ENCODE measurements at regions not wholly inside any gene's neighbourhood (a gene's known extent, or its start where the extent isn't known, plus 50 kb on each side); places are given as distances from the start of the nearest gene placed in this dataset.

- no peak overlapping the region for H3K4me3 Mint-ChIP-seq
- no peak for TF ChIP-seq CTCF (conservative IDR thresholded peaks at IDR 0.05)
- H3K27ac Mint-ChIP-seq: peak overlapping the region; percentile 79
- DNase-seq (ENCODE audit: extremely low spot score, unreplicated experiment): no peak
- H3K27me3 Mint-ChIP-seq: no peaks in the 10 kb centered on the region
- peaks cover 8% of the 10 kb centered on the region for H3K36me3 Mint-ChIP-seq
- peaks cover 8% of the 10 kb centered on the region for H3K9me3 Mint-ChIP-seq
- H3K4me1 Mint-ChIP-seq (ENCODE audit: unreplicated experiment): peaks cover 22% of the 10 kb centered on the region
Measured at GRCh38 chr7:45974540-45975360, 53.7 kb upstream of the IGFBP3 start.

GRCh38 chr7:45973725-45974532, 52.9 kb upstream of the IGFBP3 start:
- no peak for DNase-seq (ENCODE audit: extremely low spot score, unreplicated experiment)
- no peak for TF ChIP-seq CTCF (conservative IDR thresholded peaks at IDR 0.05)
- Mint-ChIP-seq H3K27me3 (no peaks in the 10 kb centered on the region), H3K4me3 (no peak overlapping the region), H3K4me1 (ENCODE audit: unreplicated experiment) (peaks cover 19% of the 10 kb centered on the region), H3K27ac (peak overlapping the region; percentile 79), H3K9me3 (peaks cover 8% of the 10 kb centered on the region), H3K36me3 (peaks cover 8% of the 10 kb centered on the region)

GRCh38 chr7:45972629-45973312, 51.7 kb upstream of the IGFBP3 start:
- no peak overlapping the region for H3K27ac Mint-ChIP-seq
- no peak for DNase-seq (ENCODE audit: extremely low spot score, unreplicated experiment)
- H3K9me3 Mint-ChIP-seq: peaks cover under 1% of the 10 kb centered on the region
- no peak overlapping the region for H3K4me3 Mint-ChIP-seq
- peaks cover 4% of the 10 kb centered on the region for H3K36me3 Mint-ChIP-seq
- no peaks in the 10 kb centered on the region for H3K27me3 Mint-ChIP-seq
- no peak for TF ChIP-seq CTCF (conservative IDR thresholded peaks at IDR 0.05)
- peaks cover 7% of the 10 kb centered on the region for H3K4me1 Mint-ChIP-seq (ENCODE audit: unreplicated experiment)

- DNase-seq (ENCODE audit: extremely low spot score, unreplicated experiment): no peak
- Mint-ChIP-seq H3K9me3 (no peaks in the 10 kb centered on the region), H3K27ac (no peak overlapping the region), H3K36me3 (peaks cover 4% of the 10 kb centered on the region), H3K4me1 (ENCODE audit: unreplicated experiment) (peaks cover 5% of the 10 kb centered on the region), H3K27me3 (no peaks in the 10 kb centered on the region), H3K4me3 (no peak overlapping the region)
- no peak for TF ChIP-seq CTCF (conservative IDR thresholded peaks at IDR 0.05)
Measured at GRCh38 chr7:45971661-45972175, 50.6 kb upstream of the IGFBP3 start.

- Mint-ChIP-seq H3K9me3 (no peaks in the 10 kb centered on the region), H3K36me3 (peaks cover 4% of the 10 kb centered on the region), H3K4me3 (no peak overlapping the region), H3K27me3 (no peaks in the 10 kb centered on the region), H3K4me1 (ENCODE audit: unreplicated experiment) (peaks cover 5% of the 10 kb centered on the region), H3K27ac (no peak overlapping the region)
- no peak for DNase-seq (ENCODE audit: extremely low spot score, unreplicated experiment)
- TF ChIP-seq CTCF (conservative IDR thresholded peaks at IDR 0.05): no peak
Measured at GRCh38 chr7:45971171-45971570, 50.1 kb upstream of the IGFBP3 start.
